ENCODE measurements at regions not wholly inside any gene's neighbourhood (a gene's known extent, or its start where the extent isn't known, plus 50 kb on each side); places are given as distances from the start of the nearest gene placed in this dataset.

DNA sequence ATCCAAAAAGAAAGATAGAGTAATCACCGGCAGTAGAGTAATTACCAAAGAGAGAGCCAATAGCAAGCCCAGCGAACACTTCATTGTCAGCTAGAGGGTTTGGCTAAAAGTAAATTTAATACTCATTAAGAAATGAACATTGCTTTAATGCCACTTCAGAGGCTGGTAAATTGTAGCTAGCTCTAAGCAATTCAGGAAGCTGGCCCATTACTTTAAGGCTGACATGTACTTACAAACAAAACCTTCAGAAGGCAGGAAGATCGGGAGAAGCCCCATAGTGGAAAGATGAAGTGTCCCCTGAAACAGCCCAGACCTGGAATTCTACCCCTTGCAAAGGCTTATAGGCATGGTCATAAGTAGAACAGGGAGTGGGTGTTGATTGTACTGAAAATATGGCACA, 396.6 kb upstream of the ID4 start:
- H3K4me2 ChIP-seq (ENCODE audit: low read depth, low read length, poor library complexity, severe bottlenecking): no peak overlapping the region
- no peaks in the 10 kb centered on the region for H3K27me3 ChIP-seq (ENCODE audit: low read length)
- no peak for TF ChIP-seq EZH2phosphoT487 (conservative IDR thresholded peaks at IDR 0.05; ENCODE audit: low read length)
- TF ChIP-seq, protein P1, sequence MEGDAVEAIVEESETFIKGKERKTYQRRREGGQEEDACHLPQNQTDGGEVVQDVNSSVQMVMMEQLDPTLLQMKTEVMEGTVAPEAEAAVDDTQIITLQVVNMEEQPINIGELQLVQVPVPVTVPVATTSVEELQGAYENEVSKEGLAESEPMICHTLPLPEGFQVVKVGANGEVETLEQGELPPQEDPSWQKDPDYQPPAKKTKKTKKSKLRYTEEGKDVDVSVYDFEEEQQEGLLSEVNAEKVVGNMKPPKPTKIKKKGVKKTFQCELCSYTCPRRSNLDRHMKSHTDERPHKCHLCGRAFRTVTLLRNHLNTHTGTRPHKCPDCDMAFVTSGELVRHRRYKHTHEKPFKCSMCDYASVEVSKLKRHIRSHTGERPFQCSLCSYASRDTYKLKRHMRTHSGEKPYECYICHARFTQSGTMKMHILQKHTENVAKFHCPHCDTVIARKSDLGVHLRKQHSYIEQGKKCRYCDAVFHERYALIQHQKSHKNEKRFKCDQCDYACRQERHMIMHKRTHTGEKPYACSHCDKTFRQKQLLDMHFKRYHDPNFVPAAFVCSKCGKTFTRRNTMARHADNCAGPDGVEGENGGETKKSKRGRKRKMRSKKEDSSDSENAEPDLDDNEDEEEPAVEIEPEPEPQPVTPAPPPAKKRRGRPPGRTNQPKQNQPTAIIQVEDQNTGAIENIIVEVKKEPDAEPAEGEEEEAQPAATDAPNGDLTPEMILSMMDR (IDR thresholded peaks at IDR 0.05; ENCODE audit: insufficient read depth, low read length, poor library complexity, severe bottlenecking): no peak
- no peaks in the 10 kb centered on the region for H3K9me2 ChIP-seq (replicated peaks; ENCODE audit: insufficient read depth, low read length)
- H3K4me3 ChIP-seq (ENCODE audit: insufficient read depth, low read length, poor library complexity, severe bottlenecking): no peak overlapping the region
- H3K9ac ChIP-seq (ENCODE audit: low read length): no peak overlapping the region
- no peak overlapping the region for H3K27ac ChIP-seq (ENCODE audit: low read depth, low read length)
- H3K9me3 ChIP-seq (ENCODE audit: insufficient read depth, low read length): no peaks in the 10 kb centered on the region
- H4K20me1 ChIP-seq (ENCODE audit: low read depth, low read length): no peaks in the 10 kb centered on the region
- no peaks in the 10 kb centered on the region for H3K79me2 ChIP-seq (ENCODE audit: insufficient read depth, low read length)
- no peaks in the 10 kb centered on the region for H3K36me3 ChIP-seq (ENCODE audit: low read length)
- no peaks in the 10 kb centered on the region for H3F3A ChIP-seq (ENCODE audit: insufficient read depth)
- no peak overlapping the region for H2AFZ ChIP-seq (ENCODE audit: low read depth, low read length, severe bottlenecking)

DNA sequence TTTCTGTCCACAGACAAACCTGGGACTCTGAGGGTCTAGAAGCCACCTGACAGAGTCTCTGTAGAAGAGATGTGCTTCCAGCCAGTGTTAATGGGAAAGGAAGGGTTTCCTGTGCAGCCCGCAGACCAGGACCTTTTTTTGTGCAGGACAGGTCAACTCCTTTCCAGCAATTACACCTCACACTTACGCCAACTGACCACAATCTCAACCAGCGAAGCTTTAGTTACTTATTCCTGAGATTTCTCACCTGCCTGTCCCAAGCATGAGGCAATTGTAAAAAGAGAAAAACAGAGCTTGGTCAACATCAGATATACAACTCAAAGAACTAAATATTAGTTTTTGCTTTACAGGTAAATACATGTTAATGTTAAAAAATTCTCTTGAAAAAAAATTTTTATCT, 393.8 kb upstream of the ID4 start:
- H3K9me3 ChIP-seq (ENCODE audit: insufficient read depth, low read length): no peaks in the 10 kb centered on the region
- TF ChIP-seq, protein P1 (IDR thresholded peaks at IDR 0.05; ENCODE audit: insufficient read depth, low read length, poor library complexity, severe bottlenecking): no peak
- no peak for TF ChIP-seq EZH2phosphoT487 (conservative IDR thresholded peaks at IDR 0.05; ENCODE audit: low read length)
- no peak overlapping the region for H2AFZ ChIP-seq (ENCODE audit: low read depth, low read length, severe bottlenecking)
- H3K36me3 ChIP-seq (ENCODE audit: low read length): no peaks in the 10 kb centered on the region
- no peaks in the 10 kb centered on the region for H3K27me3 ChIP-seq (ENCODE audit: low read length)
- H4K20me1 ChIP-seq (ENCODE audit: low read depth, low read length): no peaks in the 10 kb centered on the region
- H3K79me2 ChIP-seq (ENCODE audit: insufficient read depth, low read length): no peaks in the 10 kb centered on the region
- H3K4me3 ChIP-seq (ENCODE audit: insufficient read depth, low read length, poor library complexity, severe bottlenecking): no peak overlapping the region
- H3F3A ChIP-seq (ENCODE audit: insufficient read depth): no peaks in the 10 kb centered on the region
- H3K9me2 ChIP-seq (replicated peaks; ENCODE audit: insufficient read depth, low read length): no peaks in the 10 kb centered on the region
- no peak overlapping the region for H3K9ac ChIP-seq (ENCODE audit: low read length)
- H3K4me2 ChIP-seq (ENCODE audit: low read depth, low read length, poor library complexity, severe bottlenecking): no peak overlapping the region
- no peak overlapping the region for H3K27ac ChIP-seq (ENCODE audit: low read depth, low read length)

DNA sequence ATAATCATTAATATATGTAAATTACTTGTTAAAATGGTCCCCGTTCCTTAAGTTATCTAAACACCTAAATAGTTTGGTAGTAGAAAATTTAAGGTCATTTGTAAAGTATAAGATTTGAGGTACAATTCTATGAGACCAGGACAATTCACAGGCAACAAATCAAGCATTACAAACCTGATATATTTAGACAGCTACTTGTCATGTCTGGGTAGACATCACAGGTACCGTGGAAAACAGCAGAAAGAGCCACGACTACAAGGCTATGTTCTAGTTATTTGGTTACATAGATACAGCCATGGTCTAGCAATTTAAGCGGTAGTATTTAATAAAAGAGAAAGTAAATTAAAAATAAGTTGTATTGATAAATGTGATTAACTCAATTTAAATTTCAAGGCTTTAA, 393.1 kb upstream of the ID4 start:
- H3K9ac ChIP-seq (ENCODE audit: low read length): no peak overlapping the region
- no peaks in the 10 kb centered on the region for H3K9me2 ChIP-seq (replicated peaks; ENCODE audit: insufficient read depth, low read length)
- H3K36me3 ChIP-seq (ENCODE audit: low read length): no peaks in the 10 kb centered on the region
- H4K20me1 ChIP-seq (ENCODE audit: low read depth, low read length): no peaks in the 10 kb centered on the region
- H3K4me3 ChIP-seq (ENCODE audit: insufficient read depth, low read length, poor library complexity, severe bottlenecking): no peak overlapping the region
- TF ChIP-seq, protein P1 (IDR thresholded peaks at IDR 0.05; ENCODE audit: insufficient read depth, low read length, poor library complexity, severe bottlenecking): no peak
- no peak for TF ChIP-seq EZH2phosphoT487 (conservative IDR thresholded peaks at IDR 0.05; ENCODE audit: low read length)
- H3F3A ChIP-seq (ENCODE audit: insufficient read depth): no peaks in the 10 kb centered on the region
- no peaks in the 10 kb centered on the region for H3K9me3 ChIP-seq (ENCODE audit: insufficient read depth, low read length)
- H3K4me2 ChIP-seq (ENCODE audit: low read depth, low read length, poor library complexity, severe bottlenecking): no peak overlapping the region
- H3K27me3 ChIP-seq (ENCODE audit: low read length): no peaks in the 10 kb centered on the region
- no peak overlapping the region for H3K27ac ChIP-seq (ENCODE audit: low read depth, low read length)
- no peak overlapping the region for H2AFZ ChIP-seq (ENCODE audit: low read depth, low read length, severe bottlenecking)
- no peaks in the 10 kb centered on the region for H3K79me2 ChIP-seq (ENCODE audit: insufficient read depth, low read length)

DNA sequence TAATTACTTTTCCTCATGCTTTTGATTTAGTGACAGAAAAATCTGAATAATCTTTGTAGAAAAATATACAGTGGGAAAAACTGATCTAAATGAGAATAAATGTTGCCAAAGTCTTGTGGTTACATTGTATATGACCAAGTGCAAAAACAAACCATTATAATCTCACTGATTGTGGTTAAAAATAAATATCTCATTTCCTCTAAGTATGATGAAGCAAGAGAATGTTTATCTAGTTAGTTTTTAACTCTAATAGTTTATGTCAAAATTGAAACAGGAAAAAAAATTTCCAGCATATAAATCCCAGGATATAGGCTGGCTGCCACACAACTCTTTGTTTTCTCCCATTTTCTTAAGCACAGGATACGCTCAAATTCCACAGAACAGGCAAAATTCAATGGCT, 392.7 kb upstream of the ID4 start:
- Histone ChIP-seq H3K9me3 (ENCODE audit: insufficient read depth, low read length) (no peaks in the 10 kb centered on the region), H3K9me2 (replicated peaks; ENCODE audit: insufficient read depth, low read length) (no peaks in the 10 kb centered on the region), H3K79me2 (ENCODE audit: insufficient read depth, low read length) (no peaks in the 10 kb centered on the region), H3K36me3 (ENCODE audit: low read length) (no peaks in the 10 kb centered on the region), H2AFZ (ENCODE audit: low read depth, low read length, severe bottlenecking) (no peak overlapping the region), H3K9ac (ENCODE audit: low read length) (no peak overlapping the region), H4K20me1 (ENCODE audit: low read depth, low read length) (no peaks in the 10 kb centered on the region), H3K4me2 (ENCODE audit: low read depth, low read length, poor library complexity, severe bottlenecking) (no peak overlapping the region), H3K27me3 (ENCODE audit: low read length) (no peaks in the 10 kb centered on the region), H3F3A (ENCODE audit: insufficient read depth) (no peaks in the 10 kb centered on the region), H3K27ac (ENCODE audit: low read depth, low read length) (no peak overlapping the region), H3K4me3 (ENCODE audit: insufficient read depth, low read length, poor library complexity, severe bottlenecking) (no peak overlapping the region)
- TF ChIP-seq EZH2phosphoT487 (conservative IDR thresholded peaks at IDR 0.05; ENCODE audit: low read length): no peak
- TF ChIP-seq, protein P1 (IDR thresholded peaks at IDR 0.05; ENCODE audit: insufficient read depth, low read length, poor library complexity, severe bottlenecking): no peak
